RWPE1 (cell line): ENCODE measurements at regions not wholly inside any gene's neighbourhood (a gene's known extent, or its start where the extent isn't known, plus 50 kb on each side); places are given as distances from the start of the nearest gene placed in this dataset.

ENCODE experiments used
- CTCF ChIA-PET: fragments of 350-600 bp; sonication (Branson Sonifier 250); formaldehyde crosslinking; extraction: SDS; loops from one replicate; lab custom pipeline; 2021; lab: Yijun Ruan, JAX
- POLR2A ChIA-PET: fragments of 400-600 bp; formaldehyde crosslinking; extraction: SDS; loops from one replicate; lab custom pipeline; 2020; ENCODE audit warnings: antibody characterized with exemption; ENCODE audit not compliant: low non-redundant PET; lab: Yijun Ruan, JAX
- DNase-seq: peaks from one replicate; pipeline ENCODE4 v3.0.0; 2012; ENCODE audit warnings: low spot score
- H3K27ac ChIP-seq: fragments of 450-650 bp; 2 replicates; pipeline ENCODE4 v1.5.1; 2017
- CTCF ChIP-seq: fragments of 450-650 bp; conservative IDR thresholded peaks from 2 replicates; pipeline ENCODE4 v1.5.1; 2017; ENCODE audit warnings: low read depth, mild to moderate bottlenecking

DNA sequence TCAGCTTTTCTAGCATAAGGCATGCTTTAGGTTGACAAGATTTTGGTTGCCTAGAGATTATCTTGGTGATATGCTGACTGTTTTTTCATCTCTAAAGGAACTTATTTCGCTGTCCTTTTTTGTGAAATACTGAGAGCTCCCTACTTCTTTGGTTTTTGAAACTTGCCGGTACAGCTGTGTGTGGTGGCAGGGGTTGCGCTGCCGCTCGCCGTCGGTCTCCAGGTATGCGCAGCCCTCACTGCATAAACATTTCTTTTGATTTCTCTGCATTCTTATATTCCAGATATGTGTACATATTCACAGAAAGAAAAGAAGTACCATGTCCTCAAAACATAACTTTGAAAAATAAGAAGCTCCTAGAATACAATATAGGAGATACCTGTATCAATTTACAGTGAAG is 106.4 kb upstream of the SYNDIG1 start:
- no peak for DNase-seq
- no peak overlapping the region for H3K27ac ChIP-seq
- ChIA-PET POLR2A (no interaction called here), CTCF (interaction anchor here (0.7 kb wide), 1 partner anchor 18 kb away, joined by 5 read pairs; no protein-coding TSS in a partner anchor)
- no peak for TF ChIP-seq CTCF

DNA sequence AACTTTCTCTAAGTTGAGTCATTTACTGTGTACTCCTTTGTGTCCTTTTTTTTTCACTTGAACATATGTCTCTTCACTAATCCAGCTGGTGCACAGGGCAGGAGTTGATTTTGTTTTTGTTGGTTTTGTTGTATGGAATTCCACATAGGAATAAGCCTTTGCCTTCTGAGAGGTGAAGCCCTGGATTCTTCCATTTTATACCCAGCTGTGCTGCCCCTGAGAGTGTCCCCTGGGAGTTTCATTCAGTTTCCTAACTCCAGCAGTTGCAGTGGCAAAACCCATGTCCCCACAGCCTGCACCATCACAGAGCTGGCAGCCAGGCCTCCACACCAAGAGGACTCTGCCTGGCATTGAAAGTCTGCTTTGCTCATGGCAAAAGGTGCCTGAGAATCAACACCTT is 107.3 kb upstream of the SYNDIG1 start:
- no peak for DNase-seq
- no peak for TF ChIP-seq CTCF
- H3K27ac ChIP-seq = no peak overlapping the region
- CTCF ChIA-PET = no interaction called here
- POLR2A ChIA-PET = no interaction called here

DNA sequence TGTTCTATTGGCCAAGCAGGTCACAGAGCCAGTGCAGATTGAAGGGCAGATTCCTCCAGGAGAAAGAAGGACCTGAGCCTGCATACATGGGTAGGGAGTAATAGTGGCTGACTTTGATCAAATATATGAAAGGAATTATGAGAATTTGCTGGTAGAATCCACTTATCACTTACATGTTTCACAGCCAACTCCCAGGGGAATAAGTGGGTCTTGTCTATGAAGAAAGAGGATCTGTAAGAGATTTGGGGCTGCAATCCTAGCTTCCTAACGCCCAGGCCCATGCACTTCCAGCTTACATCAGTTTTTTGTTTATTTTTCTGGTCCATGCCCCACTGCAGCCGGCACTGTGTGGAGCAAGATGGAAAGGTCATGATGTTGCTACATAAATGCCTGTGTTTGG is 107.9 kb upstream of the SYNDIG1 start:
- TF ChIP-seq CTCF = no peak
- CTCF ChIA-PET = no interaction called here
- no peak for DNase-seq
- POLR2A ChIA-PET = no interaction called here
- no peak overlapping the region for H3K27ac ChIP-seq

DNA sequence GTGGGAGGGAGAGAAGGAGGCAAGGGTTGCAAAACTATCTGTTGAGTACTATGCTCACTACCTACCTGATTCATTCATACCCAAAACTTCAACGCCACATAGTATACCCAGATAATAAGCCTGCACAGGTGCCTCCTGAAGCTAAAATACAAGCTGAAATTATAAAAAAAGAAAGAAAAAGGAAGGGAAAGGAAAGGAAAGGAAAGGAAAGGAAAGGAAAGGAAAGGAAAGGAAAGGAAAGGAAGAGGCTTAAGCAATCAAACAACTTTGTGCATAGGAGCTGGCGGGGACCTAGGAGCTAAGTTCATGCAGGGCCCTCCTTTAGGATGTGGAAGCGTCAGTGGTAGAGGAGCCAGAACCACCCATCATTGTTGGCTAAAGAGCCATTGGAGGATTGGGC is 108.9 kb upstream of the SYNDIG1 start:
- DNase-seq = no peak
- no peak overlapping the region for H3K27ac ChIP-seq
- ChIA-PET POLR2A (no interaction called here), CTCF (no interaction called here)
- no peak for TF ChIP-seq CTCF

DNA sequence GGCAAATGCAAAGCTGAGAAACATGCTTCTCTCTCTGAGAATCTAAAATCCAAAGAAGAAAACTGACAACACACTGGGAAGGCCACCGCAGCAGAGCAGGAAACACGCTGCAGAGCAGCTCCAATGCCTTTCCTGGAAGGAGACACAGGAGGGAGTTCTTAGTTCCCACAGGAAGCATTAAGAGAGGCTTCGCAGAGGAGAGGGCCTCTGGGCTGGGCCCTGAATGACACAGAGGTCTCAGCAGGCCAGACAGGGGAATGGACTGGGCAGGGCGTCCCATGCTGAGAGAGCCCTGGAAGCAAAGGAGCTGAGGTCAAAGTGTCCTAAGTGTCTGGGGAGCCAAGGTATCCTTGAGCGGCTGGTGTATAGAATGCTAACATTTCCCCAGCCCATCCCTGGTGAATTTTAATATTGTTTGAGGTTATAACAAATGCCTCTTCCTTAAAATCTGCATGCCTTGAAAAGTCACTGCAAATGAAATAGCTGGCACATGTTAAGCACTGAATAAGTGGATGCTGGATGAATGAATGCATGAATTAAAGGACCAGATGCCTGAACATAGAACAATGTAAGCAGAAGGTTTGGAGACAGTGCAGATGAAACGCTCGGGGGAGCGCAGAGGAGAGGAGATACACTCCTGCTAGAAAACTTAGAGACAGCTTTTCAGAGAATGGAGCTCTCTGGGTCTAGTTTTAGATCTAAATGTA is 110.0 kb upstream of the SYNDIG1 start:
- H3K27ac ChIP-seq = no peak overlapping the region
- no peak for TF ChIP-seq CTCF
- ChIA-PET CTCF (interaction anchor here (0.5 to 0.6 kb wide), 2 partner anchors 101 to 474 kb away, joined by 3 read pairs; no protein-coding TSS in a partner anchor), POLR2A (no interaction called here)
- DNase-seq = no peak

DNA sequence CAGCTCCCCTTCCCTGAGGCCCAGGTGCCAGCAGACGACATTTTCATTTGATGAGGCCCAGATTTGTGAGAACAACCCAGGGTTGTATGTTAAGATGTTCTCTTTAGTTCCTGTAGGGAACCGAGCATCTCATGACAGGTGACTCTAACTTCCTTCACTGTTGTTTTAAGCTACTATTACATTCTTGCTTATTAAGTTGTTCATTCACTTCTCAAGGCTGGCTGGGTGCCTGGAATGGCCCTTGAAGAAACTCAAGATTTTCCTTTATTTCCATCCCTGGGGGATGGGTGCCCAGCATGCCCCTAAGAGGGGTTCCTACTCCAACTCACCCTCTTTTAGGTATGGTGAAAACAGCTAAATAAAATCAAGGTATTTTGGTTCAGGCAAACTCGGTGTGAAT is 111.5 kb upstream of the SYNDIG1 start:
- no peak overlapping the region for H3K27ac ChIP-seq
- CTCF ChIA-PET = no interaction called here
- DNase-seq = no peak
- no peak for TF ChIP-seq CTCF
- POLR2A ChIA-PET = no interaction called here
